Hepatocyte (in vitro differentiated cells): ENCODE measurements at regions not wholly inside any gene's neighbourhood (a gene's known extent, or its start where the extent isn't known, plus 50 kb on each side); places are given as distances from the start of the nearest gene placed in this dataset.

Experiments
- DNase-seq: peaks from one replicate; pipeline ENCODE4 v3.0.0-alpha.2; 2016; ENCODE audit warnings: low spot score
- H2AFZ ChIP-seq: fragments of 200-600 bp; sonication (generic); 2 replicates; pipeline ENCODE4 v1.6.0; 2016; ENCODE audit warnings: antibody characterized with exemption, mild to moderate bottlenecking
- H3K27ac ChIP-seq: fragments of 200-600 bp; sonication (generic); 2 replicates; pipeline ENCODE4 v1.5.1; 2016; ENCODE audit warnings: mild to moderate bottlenecking
- H3K27me3 ChIP-seq: fragments of 200-600 bp; sonication (generic); 2 replicates; pipeline ENCODE4 v1.6.1; 2016
- H3K36me3 ChIP-seq: fragments of 200-600 bp; sonication (generic); replicated peaks from 2 replicates; pipeline ENCODE4 v1.5.1; 2016; ENCODE audit warnings: low read depth; ENCODE audit not compliant: insufficient read depth
- H3K4me1 ChIP-seq: fragments of 200-600 bp; sonication (generic); 2 replicates; pipeline ENCODE4 v1.5.1; 2016; ENCODE audit warnings: mild to moderate bottlenecking, moderate library complexity; ENCODE audit not compliant: insufficient read depth
- H3K4me2 ChIP-seq: fragments of 200-600 bp; sonication (generic); 2 replicates; pipeline ENCODE4 v1.6.0; 2016
- H3K4me3 ChIP-seq: fragments of 200-600 bp; sonication (generic); 2 replicates; pipeline ENCODE4 v1.5.1; 2016; ENCODE audit warnings: mild to moderate bottlenecking
- H3K79me2 ChIP-seq: fragments of 200-600 bp; sonication (generic); 2 replicates; pipeline ENCODE4 v1.6.0; 2017; ENCODE audit warnings: mild to moderate bottlenecking
- H3K9me2 ChIP-seq: fragments of 200-600 bp; sonication (generic); replicated peaks from 2 replicates; pipeline ENCODE4 v1.6.0; 2017; ENCODE audit warnings: mild to moderate bottlenecking; ENCODE audit not compliant: insufficient read depth
- H3K9me3 ChIP-seq: fragments of 200-600 bp; sonication (generic); 2 replicates; pipeline ENCODE4 v1.5.1; 2016; ENCODE audit warnings: low read depth, mild to moderate bottlenecking
- H4K20me1 ChIP-seq: fragments of 200-600 bp; sonication (generic); 2 replicates; pipeline ENCODE4 v1.6.0; 2016; ENCODE audit warnings: mild to moderate bottlenecking; ENCODE audit not compliant: insufficient read depth, poor library complexity, severe bottlenecking
- EZH2 ChIP-seq: fragments of 200-600 bp; sonication (generic); IDR thresholded peaks from 2 replicates; pipeline ENCODE4 v1.6.1; 2016; ENCODE audit warnings: antibody characterized with exemption, mild to moderate bottlenecking, borderline replicate concordance
- EZH2phosphoT487 ChIP-seq: fragments of 200-600 bp; sonication (generic); IDR thresholded peaks from one replicate; pipeline ENCODE4 v1.6.1; 2018; ENCODE audit warnings: antibody characterized with exemption, mild to moderate bottlenecking, low read depth, moderate library complexity; ENCODE audit not compliant: unreplicated experiment, severe bottlenecking
- WGBS: methylation state at CpG from one replicate; pipeline ENCODE4 v1.1.6; 2016; ENCODE audit warnings: low lambda C conversion rate; ENCODE audit errors: missing lambda C conversion rate; 5-methylcytosine and 5-hydroxymethylcytosine counted together
- TF ChIP-seq, protein P1 (sequence below): fragments of 200-600 bp; sonication (generic); IDR thresholded peaks from 2 replicates; pipeline ENCODE4 v1.5.1; 2016; ENCODE audit warnings: antibody characterized with exemption, mild to moderate bottlenecking; ENCODE audit not compliant: poor library complexity

DNA sequence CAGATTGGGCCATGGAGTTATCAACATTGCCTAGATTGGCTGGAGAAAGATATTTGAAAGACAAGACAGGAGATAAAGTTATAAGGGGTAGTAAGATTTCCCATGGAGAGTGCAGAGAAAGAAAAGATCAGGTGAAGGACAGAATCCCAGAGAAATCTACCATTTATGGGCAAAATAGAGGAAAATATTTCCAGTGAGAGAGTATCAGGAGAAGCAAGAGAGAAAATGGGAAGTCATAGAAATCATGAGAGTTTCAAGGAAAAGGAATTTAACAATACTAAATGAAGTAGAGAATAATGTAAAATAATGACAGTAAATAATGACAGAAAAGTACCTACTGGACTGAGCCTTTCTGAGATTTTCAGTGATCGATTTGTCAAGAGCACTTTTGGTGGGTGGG, 447.6 kb upstream of the CHST9 start:
- Histone ChIP-seq H3K4me1 (no peaks in the 10 kb centered on the region), H3K27me3 (peaks cover 4% of the 10 kb centered on the region), H3K27ac (no peak overlapping the region), H3K9me3 (no peaks in the 10 kb centered on the region), H4K20me1 (no peaks in the 10 kb centered on the region), H3K79me2 (no peaks in the 10 kb centered on the region), H3K4me2 (no peak overlapping the region), H3K9me2 (no peaks in the 10 kb centered on the region), H3K36me3 (no peaks in the 10 kb centered on the region), H2AFZ (no peak overlapping the region), H3K4me3 (no peak overlapping the region)
- TF ChIP-seq, protein P1, sequence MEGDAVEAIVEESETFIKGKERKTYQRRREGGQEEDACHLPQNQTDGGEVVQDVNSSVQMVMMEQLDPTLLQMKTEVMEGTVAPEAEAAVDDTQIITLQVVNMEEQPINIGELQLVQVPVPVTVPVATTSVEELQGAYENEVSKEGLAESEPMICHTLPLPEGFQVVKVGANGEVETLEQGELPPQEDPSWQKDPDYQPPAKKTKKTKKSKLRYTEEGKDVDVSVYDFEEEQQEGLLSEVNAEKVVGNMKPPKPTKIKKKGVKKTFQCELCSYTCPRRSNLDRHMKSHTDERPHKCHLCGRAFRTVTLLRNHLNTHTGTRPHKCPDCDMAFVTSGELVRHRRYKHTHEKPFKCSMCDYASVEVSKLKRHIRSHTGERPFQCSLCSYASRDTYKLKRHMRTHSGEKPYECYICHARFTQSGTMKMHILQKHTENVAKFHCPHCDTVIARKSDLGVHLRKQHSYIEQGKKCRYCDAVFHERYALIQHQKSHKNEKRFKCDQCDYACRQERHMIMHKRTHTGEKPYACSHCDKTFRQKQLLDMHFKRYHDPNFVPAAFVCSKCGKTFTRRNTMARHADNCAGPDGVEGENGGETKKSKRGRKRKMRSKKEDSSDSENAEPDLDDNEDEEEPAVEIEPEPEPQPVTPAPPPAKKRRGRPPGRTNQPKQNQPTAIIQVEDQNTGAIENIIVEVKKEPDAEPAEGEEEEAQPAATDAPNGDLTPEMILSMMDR: no peak
- no peak for TF ChIP-seq EZH2
- TF ChIP-seq EZH2phosphoT487: no peak
- DNase-seq: no peak
- 89% methylated on average over 1 of the region's 1 CpG for WGBS

DNA sequence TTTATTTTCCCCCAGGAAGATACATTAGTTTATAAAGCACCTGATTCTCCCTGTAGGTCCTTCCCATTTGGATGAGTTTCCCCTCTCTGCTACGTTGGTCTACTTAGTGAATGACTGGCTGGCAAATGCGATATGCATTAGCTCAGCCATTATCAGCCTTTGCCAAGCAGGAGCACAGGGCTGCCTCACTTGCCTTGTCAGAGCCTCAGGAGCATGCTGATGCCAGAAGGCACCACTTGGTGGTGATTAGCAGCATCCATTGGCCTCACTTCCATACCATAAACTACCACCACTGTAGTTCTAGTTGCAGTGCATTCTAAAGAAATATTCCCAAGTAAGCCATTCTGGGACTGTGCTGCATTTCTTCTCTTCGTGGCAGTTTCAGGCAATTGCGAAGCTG, 442.8 kb upstream of the CHST9 start:
- DNase-seq: no peak
- Histone ChIP-seq H4K20me1 (no peaks in the 10 kb centered on the region), H3K27ac (no peak overlapping the region), H3K4me1 (no peaks in the 10 kb centered on the region), H2AFZ (no peak overlapping the region), H3K9me2 (no peaks in the 10 kb centered on the region), H3K9me3 (no peaks in the 10 kb centered on the region), H3K79me2 (no peaks in the 10 kb centered on the region), H3K4me2 (no peak overlapping the region), H3K36me3 (no peaks in the 10 kb centered on the region), H3K27me3 (peaks cover 4% of the 10 kb centered on the region), H3K4me3 (no peak overlapping the region)
- TF ChIP-seq EZH2: no peak
- WGBS: 78% methylated on average over 4 of the region's 4 CpGs

DNA sequence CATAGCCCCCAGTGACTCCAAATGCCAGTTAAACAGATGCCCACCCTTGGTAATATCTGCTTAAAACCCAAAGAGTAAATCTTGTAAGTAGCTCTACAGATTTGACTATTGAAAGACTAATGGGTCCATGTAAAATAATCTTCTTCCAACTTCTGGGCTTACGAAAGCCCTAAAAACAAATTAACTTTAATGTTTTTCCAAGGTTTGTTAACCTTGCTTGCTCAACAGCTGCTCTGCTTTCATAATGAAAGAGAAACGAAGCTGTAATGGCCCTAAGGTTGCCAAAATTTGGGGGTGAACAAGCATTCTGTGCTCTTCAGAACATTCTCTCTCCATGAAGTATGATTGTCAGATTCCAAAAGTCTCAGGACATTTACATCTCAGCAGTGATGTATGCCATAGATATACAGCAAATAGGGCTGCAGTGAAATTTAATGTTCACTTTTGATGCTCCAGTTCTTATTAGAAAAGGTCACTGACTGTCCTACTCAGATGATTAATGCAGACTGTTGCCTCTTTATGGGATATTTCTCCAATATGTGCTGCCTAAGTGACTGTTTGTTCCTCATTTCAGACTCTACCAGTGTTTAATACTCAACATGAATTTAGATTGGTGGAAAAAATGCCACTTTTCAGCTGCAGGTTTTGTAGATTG, 436.3 kb upstream of the CHST9 start:
- Histone ChIP-seq H3K4me2 (no peak overlapping the region), H3K27me3 (no peaks in the 10 kb centered on the region), H2AFZ (no peak overlapping the region), H3K36me3 (no peaks in the 10 kb centered on the region), H4K20me1 (no peaks in the 10 kb centered on the region), H3K79me2 (no peaks in the 10 kb centered on the region), H3K9me2 (no peaks in the 10 kb centered on the region), H3K9me3 (no peaks in the 10 kb centered on the region), H3K4me1 (no peaks in the 10 kb centered on the region), H3K4me3 (no peak overlapping the region), H3K27ac (no peak overlapping the region)
- DNase-seq: no peak
- TF ChIP-seq, protein P1: no peak
- TF ChIP-seq EZH2 (no peak), EZH2phosphoT487 (no peak)
- 86% methylated on average over 2 of the region's 2 CpGs for WGBS

DNA sequence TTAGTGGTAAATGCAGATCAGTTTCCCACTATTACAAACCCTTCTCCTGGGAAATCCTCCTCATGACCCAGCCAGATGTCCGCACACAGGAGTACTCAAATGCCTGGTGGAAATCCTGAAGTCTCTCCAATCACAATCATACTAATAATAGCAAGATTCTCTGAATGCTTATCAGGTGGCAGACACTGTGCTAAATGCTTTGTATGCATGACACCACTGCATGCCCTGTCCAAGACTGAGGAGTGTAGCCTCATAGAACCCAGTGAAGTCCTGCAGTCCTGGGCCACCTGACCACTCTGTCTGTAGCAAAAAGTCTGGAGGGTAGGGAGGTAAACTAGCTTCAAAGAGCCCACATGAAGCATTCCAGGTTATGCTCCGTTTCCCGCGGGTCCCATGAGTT, 434.8 kb upstream of the CHST9 start:
- Histone ChIP-seq H3K9me2 (no peaks in the 10 kb centered on the region), H3K4me2 (no peak overlapping the region), H3K27me3 (no peaks in the 10 kb centered on the region), H2AFZ (no peak overlapping the region), H3K4me1 (no peaks in the 10 kb centered on the region), H3K36me3 (no peaks in the 10 kb centered on the region), H4K20me1 (no peaks in the 10 kb centered on the region), H3K27ac (no peak overlapping the region), H3K9me3 (no peaks in the 10 kb centered on the region), H3K4me3 (no peak overlapping the region), H3K79me2 (no peaks in the 10 kb centered on the region)
- WGBS: 98% methylated on average over 4 of the region's 4 CpGs
- no peak for DNase-seq
- TF ChIP-seq EZH2: no peak
- TF ChIP-seq, protein P1: no peak
- no peak for TF ChIP-seq EZH2phosphoT487
